H1 (cell line): ENCODE measurements at regions not wholly inside any gene's neighbourhood (a gene's known extent, or its start where the extent isn't known, plus 50 kb on each side); places are given as distances from the start of the nearest gene placed in this dataset.

Experiments used
- CTCF ChIA-PET: fragments of 300-600 bp; sonication (Branson Sonifier 250); formaldehyde crosslinking; loops from one replicate; lab custom pipeline; 2021; ENCODE audit not compliant: partially characterized antibody; lab: Charles Lee
- POLR2A ChIA-PET: fragments of 300-600 bp; sonication (Branson Sonifier 250); formaldehyde crosslinking; loops from one replicate; lab custom pipeline; 2021; ENCODE audit warnings: inconsistent platforms; ENCODE audit not compliant: partially characterized antibody; lab: Charles Lee
- DNase-seq, 2 experiments: peaks; one replicate each; pipeline versions ENCODE4 v3.0.0 to v3.0.0-alpha.2; 2010 to 2022; ENCODE audit warnings: low spot score in 2 of 2, low read depth in 1 of 2, mixed read lengths in 1 of 2
- FAIRE-seq: peaks from 2 replicates; lab custom pipeline; 2011; peaks lifted over from hg19 to GRCh38; lab: Jason Lieb, UNC
- H2AFZ ChIP-seq: 2 replicates; pipeline ENCODE4 v1.8.1; 2012; ENCODE audit warnings: low read length, inconsistent platforms
- H2AK5ac ChIP-seq: 2 replicates; pipeline ENCODE4 v1.6.1; 2013; ENCODE audit warnings: low read depth, low read length
- H2BK120ac ChIP-seq: replicated peaks from 2 replicates; pipeline ENCODE3; 2013; ENCODE audit warnings: low read depth, low read length, inconsistent platforms
- H2BK12ac ChIP-seq: 2 replicates; pipeline ENCODE4 v1.6.1; 2013; ENCODE audit warnings: low read depth, low read length
- H2BK15ac ChIP-seq: 2 replicates; pipeline ENCODE4 v1.6.1; 2013; ENCODE audit warnings: low read length
- H2BK20ac ChIP-seq: 2 replicates; pipeline ENCODE4 v1.6.1; 2013; ENCODE audit warnings: low read length
- H2BK5ac ChIP-seq: 2 replicates; pipeline ENCODE4 v1.6.1; 2013; ENCODE audit warnings: low read depth, low read length
- H3K14ac ChIP-seq: 2 replicates; pipeline ENCODE4 v1.6.1; 2013; ENCODE audit warnings: inconsistent platforms; ENCODE audit not compliant: insufficient read length
- H3K18ac ChIP-seq: 2 replicates; pipeline ENCODE4 v1.6.1; 2013; ENCODE audit warnings: low read length; ENCODE audit errors: extremely low read depth
- H3K23ac ChIP-seq: 2 replicates; pipeline ENCODE4 v1.6.1; 2013; ENCODE audit warnings: inconsistent platforms; ENCODE audit not compliant: insufficient read length
- H3K23me2 ChIP-seq: 2 replicates; pipeline ENCODE4 v1.6.1; 2013; ENCODE audit warnings: low read depth, low read length
- H3K27ac ChIP-seq: 2 replicates; pipeline ENCODE4 v1.6.1; 2011; ENCODE audit warnings: low read depth, low read length, inconsistent platforms
- H3K27me3 ChIP-seq, 4 experiments: replicated peaks in 1 of 4; 1 replicate in 1 of 4; 2 replicates in 3 of 4; pipeline versions ENCODE4 v1.6.1 to v1.8.1; 2011 to 2013; ENCODE audit warnings: low read length in 3 of 4, mild to moderate bottlenecking in 3 of 4, inconsistent platforms in 2 of 4, mixed read lengths in 2 of 4, moderate library complexity in 1 of 4; ENCODE audit not compliant: control insufficient read depth in 3 of 4, insufficient read depth in 3 of 4; ENCODE audit errors: extremely low read depth in 1 of 4
- H3K36me3 ChIP-seq, 4 experiments: 2 replicates each; pipeline versions ENCODE4 v1.6.1 to v1.8.1; 2011 to 2013; ENCODE audit warnings: mild to moderate bottlenecking in 4 of 4, low read length in 3 of 4, moderate library complexity in 2 of 4, control low read depth in 1 of 4, inconsistent platforms in 1 of 4; ENCODE audit not compliant: insufficient read depth in 4 of 4, control insufficient read depth in 2 of 4
- H3K4ac ChIP-seq: replicated peaks from 2 replicates; pipeline ENCODE3; 2013; ENCODE audit warnings: low read length, low read depth, mixed read lengths, inconsistent platforms; ENCODE audit not compliant: insufficient read length
- H3K4me1 ChIP-seq, 4 experiments: replicated peaks in 1 of 4; 1 replicate in 1 of 4; 2 replicates in 3 of 4; pipeline versions ENCODE4 v1.6.1 to v1.8.1; 2011 to 2013; ENCODE audit warnings: low read length in 3 of 4, inconsistent platforms in 2 of 4, mixed read lengths in 1 of 4; ENCODE audit not compliant: insufficient read depth in 4 of 4, control insufficient read depth in 3 of 4
- H3K4me2 ChIP-seq, 2 experiments: 2 replicates each; pipeline versions ENCODE4 v1.6.1 to v1.8.1; 2011 to 2013; ENCODE audit warnings: low read depth in 2 of 2, low read length in 2 of 2, control low read depth in 1 of 2, inconsistent platforms in 1 of 2, mild to moderate bottlenecking in 1 of 2; ENCODE audit not compliant: insufficient read depth in 1 of 2
- H3K4me3 ChIP-seq, 4 experiments: fragments of 200-600, 300-600 bp in 1 of 4; sonication (generic), shearing (Covaris generic), sonication (Bioruptor Twin) in 1 of 4; 2 replicates each; pipeline versions ENCODE4 v1.5.1 to v1.8.1; 2011 to 2016; ENCODE audit warnings: low read length in 4 of 4, low read depth in 3 of 4, control low read depth in 2 of 4, inconsistent platforms in 2 of 4, mild to moderate bottlenecking in 2 of 4, mixed read lengths in 1 of 4, moderate library complexity in 1 of 4; ENCODE audit not compliant: insufficient read depth in 2 of 4; ENCODE audit errors: extremely low read depth in 1 of 4
- H3K56ac ChIP-seq: replicated peaks from 2 replicates; pipeline ENCODE3; 2013; ENCODE audit warnings: low read depth, mild to moderate bottlenecking, mixed read lengths, low read length, inconsistent platforms; ENCODE audit not compliant: insufficient read length
- H3K79me1 ChIP-seq: 2 replicates; pipeline ENCODE4 v1.6.1; 2013; ENCODE audit warnings: low read depth, low read length, control low read depth
- H3K79me2 ChIP-seq, 2 experiments: 2 replicates each; pipeline versions ENCODE4 v1.6.1 to v1.8.1; 2012 to 2013; ENCODE audit warnings: low read length in 2 of 2, mild to moderate bottlenecking in 2 of 2, inconsistent platforms in 1 of 2; ENCODE audit not compliant: insufficient read depth in 2 of 2, control insufficient read depth in 1 of 2
- H3K9ac ChIP-seq, 4 experiments: replicated peaks in 1 of 4; 1 replicate in 1 of 4; 2 replicates in 3 of 4; pipeline versions ENCODE4 v1.6.1 to v1.8.1; 2011 to 2013; ENCODE audit warnings: low read depth in 3 of 4, low read length in 3 of 4, control low read depth in 2 of 4, mild to moderate bottlenecking in 2 of 4, moderate library complexity in 2 of 4, inconsistent platforms in 1 of 4; ENCODE audit errors: extremely low read depth in 1 of 4
- H3K9me3 ChIP-seq, 2 experiments: 2 replicates each; pipeline versions ENCODE4 v1.6.1 to v1.8.1; 2012 to 2013; ENCODE audit warnings: mild to moderate bottlenecking in 2 of 2, moderate library complexity in 2 of 2, control low read depth in 1 of 2, inconsistent platforms in 1 of 2, low read depth in 1 of 2, low read length in 1 of 2, mixed read lengths in 1 of 2; ENCODE audit not compliant: insufficient read depth in 2 of 2
- H4K20me1 ChIP-seq, 2 experiments: replicated peaks in 1 of 2; 2 replicates each; pipeline versions ENCODE3 to v1.8.1; 2011 to 2013; ENCODE audit warnings: inconsistent platforms in 2 of 2, low read length in 2 of 2, mild to moderate bottlenecking in 1 of 2; ENCODE audit not compliant: insufficient read depth in 2 of 2, control insufficient read depth in 1 of 2
- H4K5ac ChIP-seq: 2 replicates; pipeline ENCODE4 v1.6.1; 2013; ENCODE audit warnings: low read length, low read depth, mixed read lengths, inconsistent platforms; ENCODE audit not compliant: insufficient read length
- H4K8ac ChIP-seq: 2 replicates; pipeline ENCODE4 v1.8.0; 2013; ENCODE audit warnings: mild to moderate bottlenecking, moderate library complexity, low read length, inconsistent platforms; ENCODE audit not compliant: insufficient read depth; ENCODE audit errors: extremely low read depth
- H4K91ac ChIP-seq: replicated peaks from 2 replicates; pipeline ENCODE3; 2013; ENCODE audit warnings: low read length, mixed read lengths, inconsistent platforms; ENCODE audit not compliant: insufficient read length
- ASH2L ChIP-seq: fragments of 200-600, 300-600 bp; sonication (generic); IDR thresholded peaks from one replicate; pipeline ENCODE4 v1.7.1; 2017; ENCODE audit warnings: low read length
- CBX8 ChIP-seq: fragments of 300-800, 300-1000 bp; sonication (generic); IDR thresholded peaks from 2 replicates; pipeline ENCODE4 v1.7.1; 2016; ENCODE audit warnings: low read depth, low read length, borderline replicate concordance
- GABPA ChIP-seq: IDR thresholded peaks from 2 replicates; pipeline ENCODE4 v1.6.1; 2011; ENCODE audit warnings: mild to moderate bottlenecking, low read length, moderate library complexity, borderline replicate concordance; ENCODE audit not compliant: insufficient read depth
- JUN ChIP-seq: IDR thresholded peaks from 2 replicates; pipeline ENCODE4 v1.6.1; 2011; ENCODE audit warnings: low read depth, mild to moderate bottlenecking, improper control_type of control experiment, low read length
- POLR2AphosphoS5 ChIP-seq: IDR thresholded peaks from 2 replicates; pipeline ENCODE4 v1.6.1; 2011; ENCODE audit warnings: low read depth, low read length
- POU5F1 ChIP-seq: IDR thresholded peaks from 2 replicates; pipeline ENCODE4 v1.6.1; 2011; ENCODE audit warnings: low read depth, mild to moderate bottlenecking, low read length, moderate library complexity
- RBBP5 ChIP-seq: IDR thresholded peaks from 2 replicates; pipeline ENCODE4 v1.7.1; 2012; ENCODE audit warnings: low read depth, mild to moderate bottlenecking, inconsistent platforms, low read length, moderate library complexity, borderline replicate concordance
- RXRA ChIP-seq: IDR thresholded peaks from 2 replicates; pipeline ENCODE4 v1.6.1; 2011; ENCODE audit warnings: low read depth, mild to moderate bottlenecking, low read length, moderate library complexity; ENCODE audit not compliant: insufficient read depth
- SIN3A ChIP-seq, 2 experiments: IDR thresholded peaks in 1 of 2; conservative IDR thresholded peaks in 1 of 2; 2 replicates each; pipeline ENCODE4 v1.6.1; 2011 to 2012; ENCODE audit warnings: low read length in 2 of 2, improper control_type of control experiment in 1 of 2, low read depth in 1 of 2, mild to moderate bottlenecking in 1 of 2
- TCF12 ChIP-seq: IDR thresholded peaks from 2 replicates; pipeline ENCODE4 v1.6.1; 2011; ENCODE audit warnings: low read depth, mild to moderate bottlenecking, low read length
- TEAD4 ChIP-seq: IDR thresholded peaks from 2 replicates; pipeline ENCODE4 v1.6.1; 2012; ENCODE audit warnings: low read depth, low read length, inconsistent platforms, mixed read lengths
- WGBS, 2 experiments: shearing (Covaris generic) in 1 of 2; methylation state at CpG; one replicate each; pipeline versions ENCODE4 v1.1.6 to v1.1.7; 2013 to 2015; ENCODE audit warnings: low lambda C conversion rate in 2 of 2, mixed read lengths in 2 of 2, inconsistent platforms in 1 of 2, low coverage in 1 of 2, missing lambda C conversion rate in 1 of 2; ENCODE audit not compliant: insufficient replicate concordance in 2 of 2, insufficient coverage in 1 of 2, insufficient read length in 1 of 2; ENCODE audit errors: extremely low coverage in 1 of 2, missing lambda C conversion rate in 1 of 2; 5-methylcytosine and 5-hydroxymethylcytosine counted together

DNA sequence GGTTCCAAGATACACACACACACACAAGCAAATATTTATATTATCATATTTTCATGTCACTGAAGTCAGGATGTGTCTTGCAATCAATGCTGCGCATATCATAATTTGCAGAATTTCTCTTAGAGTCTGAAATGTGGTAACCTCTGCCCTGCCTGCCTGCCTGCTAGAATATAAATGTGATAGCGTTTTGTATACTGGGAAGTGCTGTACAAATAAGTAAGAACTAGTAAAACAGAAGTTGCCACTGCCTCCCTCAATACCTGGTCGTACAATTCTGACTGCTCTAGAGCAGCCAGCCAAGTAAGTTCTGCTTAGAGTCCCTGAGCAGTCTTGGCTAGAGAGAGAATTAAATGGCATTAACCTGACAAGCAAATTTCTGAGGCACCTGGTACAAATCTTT, 83.9 kb upstream of the NTF3 start:
- Histone ChIP-seq H3K79me2 (no peaks in the 10 kb centered on the region), H3K27ac (no peak overlapping the region), H2BK20ac (no peak overlapping the region), H3K4me3 (no peak overlapping the region), H3K9me3 (peaks cover 0 to under 1% of the 10 kb centered on the region in 2 experiments; a peak in 1 of 4 replicates), H2BK12ac (no peak overlapping the region), H2BK5ac (no peak overlapping the region), H3K4me1 (no peaks in the 10 kb centered on the region; a peak in 1 of 7 replicates), H3K23ac (no peak overlapping the region), H3K18ac (no peak overlapping the region), H2AK5ac (no peak overlapping the region), H3K4ac (no peak overlapping the region), H4K5ac (no peak overlapping the region), H4K20me1 (no peaks in the 10 kb centered on the region), H3K36me3 (no peaks in the 10 kb centered on the region), H3K27me3 (no peaks in the 10 kb centered on the region), H3K9ac (no peak overlapping the region), H3K79me1 (no peaks in the 10 kb centered on the region), H4K8ac (no peak overlapping the region), H3K14ac (no peak overlapping the region), H3K4me2 (no peak overlapping the region), H2AFZ (no peak overlapping the region), H3K23me2 (no peaks in the 10 kb centered on the region), H4K91ac (no peak overlapping the region), H2BK120ac (no peak overlapping the region), H2BK15ac (no peak overlapping the region), H3K56ac (no peak overlapping the region)
- no peak for DNase-seq
- TF ChIP-seq GABPA, result no peak
- TF ChIP-seq TCF12, result no peak
- no peak for TF ChIP-seq CBX8
- no peak for TF ChIP-seq RXRA
- TF ChIP-seq JUN, result no peak
- no peak for TF ChIP-seq TEAD4
- no peak for TF ChIP-seq ASH2L
- TF ChIP-seq RBBP5, result no peak
- TF ChIP-seq POLR2AphosphoS5, result no peak
- no peak for TF ChIP-seq POU5F1
- TF ChIP-seq SIN3A (conservative IDR thresholded peaks at IDR 0.05 in 1 of 2, IDR thresholded peaks at IDR 0.05 in 1 of 2; ENCODE audit: low read depth in 1 of 2, low read length in 2 of 2), result no peak
- CTCF ChIA-PET, result no interaction called here
- 39% methylated on average over 3 of the region's 3 CpGs; no CpG with 5 or more reads in 1 of the 2 experiments for WGBS, 2 experiments
- no peak for FAIRE-seq
- POLR2A ChIA-PET, result no interaction called here
